Fibroblast of lung (primary cell): ENCODE measurements at regions not wholly inside any gene's neighbourhood (a gene's known extent, or its start where the extent isn't known, plus 50 kb on each side); places are given as distances from the start of the nearest gene placed in this dataset.

ENCODE experiments used
- DNase-seq, 2 donors: peaks; one replicate each; pipeline versions ENCODE4 v3.0.0 to v3.0.0-alpha.2; 2010; ENCODE audit warnings: low read depth in 2 of 2
- H2AFZ ChIP-seq: 2 replicates; pipeline ENCODE4 v1.5.1; 2012; ENCODE audit warnings: low read length, control low read depth, inconsistent platforms
- H3K27ac ChIP-seq: 2 replicates; pipeline ENCODE4 v1.5.1; 2011; ENCODE audit warnings: low read length, control low read depth; ENCODE audit not compliant: insufficient read depth
- H3K27me3 ChIP-seq: 2 replicates; pipeline ENCODE4 v1.5.1; 2011; ENCODE audit warnings: mild to moderate bottlenecking, low read length; ENCODE audit not compliant: control insufficient read depth, insufficient read depth
- H3K36me3 ChIP-seq: 2 replicates; pipeline ENCODE4 v1.5.1; 2011; ENCODE audit warnings: low read length; ENCODE audit not compliant: control insufficient read depth, insufficient read depth
- H3K4me1 ChIP-seq: 2 replicates; pipeline ENCODE4 v1.5.1; 2011; ENCODE audit warnings: low read length; ENCODE audit not compliant: control insufficient read depth, insufficient read depth; ENCODE audit errors: extremely low read depth
- H3K4me2 ChIP-seq: 2 replicates; pipeline ENCODE4 v1.5.1; 2011; ENCODE audit warnings: low read length, control low read depth; ENCODE audit not compliant: insufficient read depth; ENCODE audit errors: extremely low read depth
- H3K4me3 ChIP-seq, 4 experiments: fragments of 200-600 bp in 1 of 4; sonication (generic) in 1 of 4; replicated peaks in 1 of 4; 2 replicates each; pipeline ENCODE4 v1.5.1; 2011 to 2016; ENCODE audit warnings: low read length in 4 of 4, low read depth in 3 of 4, mild to moderate bottlenecking in 3 of 4, control low read depth in 2 of 4, inconsistent platforms in 1 of 4, mixed read lengths in 1 of 4; ENCODE audit not compliant: insufficient read depth in 1 of 4; ENCODE audit errors: control extremely low read depth in 1 of 4
- H3K79me2 ChIP-seq: 2 replicates; pipeline ENCODE4 v1.5.1; 2012; ENCODE audit warnings: mild to moderate bottlenecking, low read length, inconsistent platforms; ENCODE audit not compliant: control insufficient read depth, insufficient read depth
- H3K9ac ChIP-seq: 2 replicates; pipeline ENCODE4 v1.5.1; 2011; ENCODE audit warnings: mild to moderate bottlenecking, low read length, control low read depth; ENCODE audit not compliant: insufficient read depth
- H3K9me3 ChIP-seq: 2 replicates; pipeline ENCODE4 v1.5.1; 2012; ENCODE audit warnings: low read depth, low read length; ENCODE audit not compliant: control insufficient read depth, insufficient read depth
- H4K20me1 ChIP-seq: 2 replicates; pipeline ENCODE4 v1.5.1; 2011; ENCODE audit warnings: low read length; ENCODE audit not compliant: control insufficient read depth, insufficient read depth; ENCODE audit errors: extremely low read depth
- EZH2 ChIP-seq: IDR thresholded peaks from 2 replicates; pipeline ENCODE4 v1.5.1; 2012; ENCODE audit warnings: low read length, control low read depth, mild to moderate bottlenecking; ENCODE audit errors: missing control alignments
- TF ChIP-seq, protein P1 (sequence below), 2 donors: IDR thresholded peaks in 1 of 2; conservative IDR thresholded peaks in 1 of 2; 1 replicate in 1 of 2; 2 replicates in 1 of 2; pipeline ENCODE4 v1.5.1; 2011 to 2012; ENCODE audit warnings: low read length in 2 of 2, control low read depth in 1 of 2, inconsistent platforms in 1 of 2, low read depth in 1 of 2, mild to moderate bottlenecking in 1 of 2

DNA sequence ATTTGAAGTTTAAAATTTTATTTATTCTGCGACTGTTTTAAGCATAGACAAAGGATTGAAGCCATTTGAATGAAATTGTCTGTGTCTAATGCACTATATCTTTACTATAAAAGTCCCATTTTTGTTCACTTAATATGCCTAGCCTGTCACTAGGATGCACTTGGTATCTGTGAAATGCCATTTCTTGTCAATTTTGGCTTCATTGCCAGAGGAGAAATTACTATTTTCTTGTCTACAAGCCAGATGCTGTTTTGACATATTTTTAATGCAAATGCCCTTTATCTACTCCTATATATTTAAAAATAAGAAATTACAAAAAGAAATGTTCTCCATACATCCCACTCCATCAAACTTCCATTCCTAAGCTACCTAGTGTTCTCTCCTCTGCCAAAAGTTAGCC, 1704.5 kb upstream of the RAG2 start:
- no peak for DNase-seq
- no peaks in the 10 kb centered on the region for H3K4me1 ChIP-seq
- H2AFZ ChIP-seq: no peak overlapping the region
- H3K9me3 ChIP-seq: no peaks in the 10 kb centered on the region
- no peaks in the 10 kb centered on the region for H3K79me2 ChIP-seq
- no peak for TF ChIP-seq EZH2
- TF ChIP-seq, protein P1, sequence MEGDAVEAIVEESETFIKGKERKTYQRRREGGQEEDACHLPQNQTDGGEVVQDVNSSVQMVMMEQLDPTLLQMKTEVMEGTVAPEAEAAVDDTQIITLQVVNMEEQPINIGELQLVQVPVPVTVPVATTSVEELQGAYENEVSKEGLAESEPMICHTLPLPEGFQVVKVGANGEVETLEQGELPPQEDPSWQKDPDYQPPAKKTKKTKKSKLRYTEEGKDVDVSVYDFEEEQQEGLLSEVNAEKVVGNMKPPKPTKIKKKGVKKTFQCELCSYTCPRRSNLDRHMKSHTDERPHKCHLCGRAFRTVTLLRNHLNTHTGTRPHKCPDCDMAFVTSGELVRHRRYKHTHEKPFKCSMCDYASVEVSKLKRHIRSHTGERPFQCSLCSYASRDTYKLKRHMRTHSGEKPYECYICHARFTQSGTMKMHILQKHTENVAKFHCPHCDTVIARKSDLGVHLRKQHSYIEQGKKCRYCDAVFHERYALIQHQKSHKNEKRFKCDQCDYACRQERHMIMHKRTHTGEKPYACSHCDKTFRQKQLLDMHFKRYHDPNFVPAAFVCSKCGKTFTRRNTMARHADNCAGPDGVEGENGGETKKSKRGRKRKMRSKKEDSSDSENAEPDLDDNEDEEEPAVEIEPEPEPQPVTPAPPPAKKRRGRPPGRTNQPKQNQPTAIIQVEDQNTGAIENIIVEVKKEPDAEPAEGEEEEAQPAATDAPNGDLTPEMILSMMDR (conservative IDR thresholded peaks at IDR 0.05 in 1 of 2, IDR thresholded peaks at IDR 0.05 in 1 of 2; ENCODE audit: low read depth in 1 of 2, low read length in 2 of 2): no peak
- no peaks in the 10 kb centered on the region for H3K36me3 ChIP-seq
- no peak overlapping the region for H3K27ac ChIP-seq
- no peak overlapping the region for H3K4me2 ChIP-seq
- no peak overlapping the region for H3K9ac ChIP-seq
- H3K4me3 ChIP-seq: no peak overlapping the region
- H3K27me3 ChIP-seq: no peaks in the 10 kb centered on the region
- no peaks in the 10 kb centered on the region for H4K20me1 ChIP-seq

DNA sequence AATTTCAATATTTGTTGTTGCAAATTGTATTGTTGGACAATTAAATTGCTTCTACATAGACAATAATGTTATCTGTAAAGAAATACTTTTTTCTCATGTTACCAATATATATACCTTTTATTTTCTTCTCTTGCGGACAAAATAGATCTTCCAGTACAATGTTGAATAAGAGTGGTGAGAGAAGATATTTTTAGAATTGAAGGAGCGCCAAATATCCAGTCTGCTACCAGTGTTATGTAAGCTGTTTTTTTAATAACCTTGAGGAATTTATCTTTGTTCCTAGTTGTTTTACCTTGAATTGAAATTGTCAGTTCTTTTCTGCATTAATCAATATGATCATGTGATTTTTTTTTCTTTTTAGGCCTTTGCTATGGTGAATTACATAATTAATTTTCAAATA, 1702.5 kb upstream of the RAG2 start:
- TF ChIP-seq, protein P1 (conservative IDR thresholded peaks at IDR 0.05 in 1 of 2, IDR thresholded peaks at IDR 0.05 in 1 of 2; ENCODE audit: low read depth in 1 of 2, low read length in 2 of 2): no peak
- TF ChIP-seq EZH2: no peak
- H3K79me2 ChIP-seq: no peaks in the 10 kb centered on the region
- no peaks in the 10 kb centered on the region for H4K20me1 ChIP-seq
- H3K27me3 ChIP-seq: no peaks in the 10 kb centered on the region
- no peaks in the 10 kb centered on the region for H3K36me3 ChIP-seq
- DNase-seq: peak in 1 of 2 donors; percentile 2
- H3K9ac ChIP-seq: no peak overlapping the region
- H3K4me2 ChIP-seq: no peak overlapping the region
- H3K27ac ChIP-seq: no peak overlapping the region
- H3K9me3 ChIP-seq: no peaks in the 10 kb centered on the region
- H3K4me1 ChIP-seq: no peaks in the 10 kb centered on the region
- H3K4me3 ChIP-seq: no peak overlapping the region
- H2AFZ ChIP-seq: no peak overlapping the region

DNA sequence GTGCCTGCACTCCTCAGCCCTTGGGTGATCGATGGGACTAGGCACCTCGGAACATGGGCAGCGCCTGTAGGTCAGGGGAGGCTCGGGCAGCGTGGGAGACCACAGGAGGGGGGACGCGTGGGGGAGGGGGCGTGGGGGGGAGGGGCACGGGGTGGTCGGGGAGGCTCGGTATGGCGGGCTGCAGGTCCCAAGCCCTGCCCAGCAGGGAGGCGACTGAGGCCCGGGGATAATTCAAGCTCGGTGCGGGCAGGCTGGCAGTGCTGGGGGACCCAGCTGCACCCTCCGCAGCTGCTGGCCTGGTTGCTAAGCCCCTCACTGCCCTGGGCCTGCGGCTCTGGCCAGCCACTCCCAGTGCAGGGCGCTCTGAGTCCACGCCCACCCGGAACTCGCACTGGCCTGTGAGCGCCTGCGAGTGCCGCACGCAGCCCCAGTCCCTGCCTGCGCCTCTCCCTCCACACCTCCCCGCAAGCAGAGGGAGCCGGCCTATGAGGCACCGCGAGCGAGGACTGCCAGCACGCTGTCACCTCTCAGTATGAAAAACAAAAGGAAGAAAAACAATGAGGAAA, 1698.3 kb upstream of the RAG2 start:
- H2AFZ ChIP-seq: no peak overlapping the region
- H3K79me2 ChIP-seq: no peaks in the 10 kb centered on the region
- no peak overlapping the region for H3K27ac ChIP-seq
- H3K4me3 ChIP-seq: no peak overlapping the region
- H3K4me2 ChIP-seq: no peak overlapping the region
- no peaks in the 10 kb centered on the region for H4K20me1 ChIP-seq
- H3K9ac ChIP-seq: no peak overlapping the region
- H3K9me3 ChIP-seq: no peaks in the 10 kb centered on the region
- H3K4me1 ChIP-seq: no peaks in the 10 kb centered on the region
- no peak for DNase-seq
- H3K36me3 ChIP-seq: no peaks in the 10 kb centered on the region
- H3K27me3 ChIP-seq: no peaks in the 10 kb centered on the region
- TF ChIP-seq, protein P1 (conservative IDR thresholded peaks at IDR 0.05 in 1 of 2, IDR thresholded peaks at IDR 0.05 in 1 of 2; ENCODE audit: low read depth in 1 of 2, low read length in 2 of 2): no peak
- no peak for TF ChIP-seq EZH2
